ENCODE measurements at regions not wholly inside any gene's neighbourhood (a gene's known extent, or its start where the extent isn't known, plus 50 kb on each side); places are given as distances from the start of the nearest gene placed in this dataset.
"Not testable (repeated sequence)": the region's sequence is repeated elsewhere in the genome, so short reads cannot be mapped to it uniquely, and the experiment has no call there.

GRCh38 chr5:176073996-176074571 is 106.0 kb upstream of the THOC3 start:
- not testable (repeated sequence) for TF ChIP-seq CTCF (conservative IDR thresholded peaks at IDR 0.05; ENCODE audit: low read depth, low read length); EZH2 (IDR thresholded peaks at IDR 0.05; ENCODE audit: low read length, unreplicated experiment); EZH2phosphoT487 (IDR thresholded peaks at IDR 0.05; ENCODE audit: borderline replicate concordance, low read length)

Data from PC-3 (cell line).